Endothelial cell of umbilical vein (primary cell): ENCODE measurements at regions not wholly inside any gene's neighbourhood (a gene's known extent, or its start where the extent isn't known, plus 50 kb on each side); places are given as distances from the start of the nearest gene placed in this dataset.

Source experiments
- BruUV-seq: library from RNA; stranded (reverse); fragments of 400-500 nt; replicated peaks from 2 replicates; lab custom pipeline; 2021; lab: Mats Ljungman, UMichigan
- CTCF ChIA-PET: fragments of 300-600, 350-600 bp; sonication (Branson Sonifier 250); formaldehyde crosslinking; loops from one replicate; lab custom pipeline; 2021; ENCODE audit warnings: antibody characterized with exemption, inconsistent platforms; lab: Charles Lee
- POLR2A ChIA-PET: fragments of 300-600, 350-600 bp; sonication (Branson Sonifier 250); formaldehyde crosslinking; loops from one replicate; lab custom pipeline; 2021; ENCODE audit warnings: antibody characterized with exemption, inconsistent platforms; lab: Charles Lee
- DNase-seq: peaks from one replicate; pipeline ENCODE4 v3.0.0-alpha.2; 2011; ENCODE audit warnings: low read depth, low spot score
- FAIRE-seq: peaks from 2 replicates; lab custom pipeline; 2011; peaks lifted over from hg19 to GRCh38; lab: Jason Lieb, UNC
- H2AFZ ChIP-seq: 2 replicates; pipeline ENCODE4 v1.6.0; 2012; ENCODE audit warnings: low read depth, low read length, control low read depth, inconsistent platforms
- H3K27ac ChIP-seq: 2 replicates; pipeline ENCODE4 v1.5.1; 2011; ENCODE audit warnings: low read depth, mild to moderate bottlenecking, control low read depth, low read length, moderate library complexity; ENCODE audit not compliant: insufficient read depth
- H3K27me3 ChIP-seq, 2 experiments: 2 replicates each; pipeline versions ENCODE4 v1.6.0 to v1.6.1; 2011; ENCODE audit warnings: low read length in 2 of 2, mixed read lengths in 1 of 2; ENCODE audit not compliant: control insufficient read depth in 2 of 2, insufficient read depth in 2 of 2
- H3K36me3 ChIP-seq, 2 experiments: 2 replicates in 1 of 2; 3 replicates in 1 of 2; pipeline ENCODE4 v1.5.1; 2011; ENCODE audit warnings: low read length in 2 of 2, mild to moderate bottlenecking in 1 of 2, moderate library complexity in 1 of 2; ENCODE audit not compliant: control insufficient read depth in 2 of 2, insufficient read depth in 2 of 2; ENCODE audit errors: extremely low read depth in 1 of 2
- H3K4me1 ChIP-seq: 3 replicates; pipeline ENCODE4 v1.5.1; 2011; ENCODE audit warnings: mild to moderate bottlenecking, low read length; ENCODE audit not compliant: control insufficient read depth, insufficient read depth; ENCODE audit errors: extremely low read depth
- H3K4me2 ChIP-seq: 2 replicates; pipeline ENCODE4 v1.6.1; 2011; ENCODE audit warnings: low read length, control low read depth, mixed read lengths; ENCODE audit not compliant: insufficient read depth
- H3K4me3 ChIP-seq, 3 experiments: fragments of 200-600 bp in 1 of 3; sonication (generic), shearing (Covaris generic) in 1 of 3; replicated peaks in 1 of 3; 2 replicates each; pipeline ENCODE4 v1.5.1; 2011 to 2016; ENCODE audit warnings: control low read depth in 3 of 3, low read length in 3 of 3, mild to moderate bottlenecking in 2 of 3, inconsistent platforms in 1 of 3, low read depth in 1 of 3, moderate library complexity in 1 of 3; ENCODE audit not compliant: insufficient read depth in 1 of 3
- H3K79me2 ChIP-seq: 2 replicates; pipeline ENCODE4 v1.6.0; 2012; ENCODE audit warnings: low read length, inconsistent platforms; ENCODE audit not compliant: control insufficient read depth, insufficient read depth
- H3K9ac ChIP-seq: replicated peaks from 2 replicates; pipeline ENCODE3; 2011; ENCODE audit warnings: low read length, control low read depth; ENCODE audit not compliant: insufficient read depth; ENCODE audit errors: extremely low read depth
- H3K9me1 ChIP-seq: replicated peaks from 3 replicates; pipeline ENCODE4 v1.6.0; 2011; ENCODE audit warnings: mild to moderate bottlenecking, low read length; ENCODE audit not compliant: control insufficient read depth, insufficient read depth; ENCODE audit errors: extremely low read depth
- H3K9me3 ChIP-seq: replicated peaks from 2 replicates; pipeline ENCODE4 v1.5.1; 2012; ENCODE audit warnings: low read length, inconsistent platforms; ENCODE audit not compliant: control insufficient read depth, insufficient read depth
- H4K20me1 ChIP-seq: replicated peaks from 2 replicates; pipeline ENCODE3; 2011; ENCODE audit warnings: mild to moderate bottlenecking, low read length; ENCODE audit not compliant: control insufficient read depth, insufficient read depth; ENCODE audit errors: extremely low read depth
- CTCF ChIP-seq, 2 donors: IDR thresholded peaks; 1 replicate in 1 of 2; 2 replicates in 1 of 2; pipeline ENCODE4 v1.5.1; 2011; ENCODE audit warnings: low read length in 2 of 2, mild to moderate bottlenecking in 2 of 2, moderate library complexity in 2 of 2, control low read depth in 1 of 2, inconsistent platforms in 1 of 2, low read depth in 1 of 2; ENCODE audit not compliant: insufficient read depth in 1 of 2; ENCODE audit errors: extremely low read depth in 1 of 2
- EZH2 ChIP-seq: IDR thresholded peaks from 2 replicates; pipeline ENCODE4 v1.6.1; 2012; ENCODE audit warnings: borderline replicate concordance, low read depth, mild to moderate bottlenecking, moderate library complexity, low read length, inconsistent platforms; ENCODE audit not compliant: severe bottlenecking
- FOS ChIP-seq: IDR thresholded peaks from 2 replicates; pipeline ENCODE4 v1.6.1; 2011; ENCODE audit warnings: mild to moderate bottlenecking, low read length, moderate library complexity, borderline replicate concordance; ENCODE audit not compliant: insufficient read depth
- GATA2 ChIP-seq: IDR thresholded peaks from 2 replicates; pipeline ENCODE4 v1.7.0; 2011; ENCODE audit warnings: low read depth, mild to moderate bottlenecking, moderate library complexity, mixed read lengths, low read length; ENCODE audit not compliant: insufficient read length, insufficient read depth
- JUN ChIP-seq: IDR thresholded peaks from 2 replicates; pipeline ENCODE4 v1.6.1; 2011; ENCODE audit warnings: borderline replicate concordance, low read depth; ENCODE audit not compliant: insufficient read length, insufficient read depth
- MYC ChIP-seq: IDR thresholded peaks from one replicate; pipeline ENCODE4 v1.6.1; 2011; ENCODE audit warnings: mild to moderate bottlenecking, low read depth, low read length
- POLR2A ChIP-seq: IDR thresholded peaks from 2 replicates; pipeline ENCODE4 v1.6.1; 2012; ENCODE audit warnings: low read depth, mild to moderate bottlenecking, control low read depth, low read length
- POLR2AphosphoS5 ChIP-seq: IDR thresholded peaks from 2 replicates; pipeline ENCODE4 v1.6.1; 2012; ENCODE audit warnings: low read depth, mild to moderate bottlenecking, control low read depth, low read length, moderate library complexity; ENCODE audit not compliant: insufficient read depth
- dilution Hi-C: fragments of 300-500 bp; cut with MboI; formaldehyde crosslinking; loops from one replicate; pipeline ENCODE4 v1.15.0; 2019; ENCODE audit warnings: low sequenced_read_pairs; ENCODE audit not compliant: extremely low pct_ligation_motif_present
- intact Hi-C: fragments of 100-400 bp; cut with micrococcal nuclease; formaldehyde crosslinking; loops from one replicate; pipeline ENCODE4 v1.10.0; 2022
- TF ChIP-seq, protein P1 (sequence below): IDR thresholded peaks from 2 replicates; pipeline ENCODE4 v1.6.1; 2011; ENCODE audit not compliant: insufficient read depth, insufficient read length

GRCh38 chr2:163367825-163368582, 367.8 kb downstream of the FIGN start:
- Histone ChIP-seq H3K9me1 (no peaks in the 10 kb centered on the region), H3K27ac (no peak overlapping the region), H3K27me3 (no peaks in the 10 kb centered on the region), H3K9ac (no peak overlapping the region), H3K4me1 (no peaks in the 10 kb centered on the region), H3K36me3 (no peaks in the 10 kb centered on the region), H3K79me2 (no peaks in the 10 kb centered on the region), H4K20me1 (no peaks in the 10 kb centered on the region), H3K4me2 (no peak overlapping the region), H3K4me3 (no peak overlapping the region), H2AFZ (no peak overlapping the region), H3K9me3 (no peaks in the 10 kb centered on the region)
- CTCF ChIA-PET, result interaction anchor here (0.8 to 2.3 kb wide), 4 partner anchors 18 to 513 kb away, joined by 3 to 5 read pairs (median 4); no protein-coding TSS in a partner anchor
- dilution Hi-C loops (no loop called here), intact Hi-C loops (no loop called here)
- no peak for FAIRE-seq
- POLR2A ChIA-PET, result no interaction called here
- no TSS peak for BruUV-seq
- TF ChIP-seq GATA2 (no peak), EZH2 (no peak), CTCF (IDR thresholded peaks at IDR 0.05; ENCODE audit: extremely low read depth in 1 of 2, insufficient read depth in 1 of 2, low read depth in 1 of 2, low read length in 2 of 2) (no peak), POLR2A (no peak), POLR2AphosphoS5 (no peak), MYC (no peak), JUN (no peak), FOS (no peak)
- TF ChIP-seq, protein P1, sequence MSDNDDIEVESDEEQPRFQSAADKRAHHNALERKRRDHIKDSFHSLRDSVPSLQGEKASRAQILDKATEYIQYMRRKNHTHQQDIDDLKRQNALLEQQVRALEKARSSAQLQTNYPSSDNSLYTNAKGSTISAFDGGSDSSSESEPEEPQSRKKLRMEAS, result no peak
- DNase-seq, result no peak
